CD4-positive, CD25-positive, alpha-beta regulatory T cell (primary cell): ENCODE measurements at regions not wholly inside any gene's neighbourhood (a gene's known extent, or its start where the extent isn't known, plus 50 kb on each side); places are given as distances from the start of the nearest gene placed in this dataset.

Source experiments
- ATAC-seq, 2 donors: fragments of 150-1000 bp; cut with Tn5 transposase; one replicate each; pipeline ENCODE4 v1.10.0; 2021; ENCODE audit warnings: low read depth in 2 of 2, moderate number of reproducible peaks in 2 of 2, moderate library complexity in 1 of 2
- DNase-seq, 3 donors: peaks; one replicate each; pipeline versions ENCODE4 v3.0.0 to v3.0.0-alpha.2; 2012 to 2022; ENCODE audit warnings: mixed read lengths in 1 of 3
- H3K27ac ChIP-seq: one replicate; pipeline ENCODE4 v1.7.0; 2013; ENCODE audit warnings: mild to moderate bottlenecking, low read length; ENCODE audit not compliant: insufficient read depth, poor library complexity, severe bottlenecking
- H3K27me3 ChIP-seq: one replicate; pipeline ENCODE4 v1.7.0; 2013; ENCODE audit warnings: low read length; ENCODE audit not compliant: control insufficient read depth, insufficient read depth
- H3K36me3 ChIP-seq: one replicate; pipeline ENCODE4 v1.7.0; 2013; ENCODE audit warnings: mild to moderate bottlenecking, low read length, moderate library complexity; ENCODE audit not compliant: control insufficient read depth, insufficient read depth
- H3K4me1 ChIP-seq: 2 replicates; pipeline ENCODE4 v1.7.0; 2013; ENCODE audit warnings: mild to moderate bottlenecking, low read length; ENCODE audit not compliant: insufficient read depth, control insufficient read depth, poor library complexity, severe bottlenecking
- H3K4me3 ChIP-seq: one replicate; pipeline ENCODE4 v1.7.0; 2013; ENCODE audit warnings: low read depth, mild to moderate bottlenecking, low read length, moderate library complexity
- H3K9me3 ChIP-seq, 2 experiments: 1 replicate in 1 of 2; 2 replicates in 1 of 2; pipeline ENCODE4 v1.7.0; 2013; ENCODE audit warnings: low read length in 2 of 2, mild to moderate bottlenecking in 1 of 2, moderate library complexity in 1 of 2; ENCODE audit not compliant: control insufficient read depth in 2 of 2
- H3K27ac Mint-ChIP-seq, 3 donors: one replicate each; pipeline ENCODE4 v1.8.0; 2020 to 2022; ENCODE audit warnings: mild to moderate bottlenecking in 3 of 3, mixed read lengths in 3 of 3, moderate library complexity in 2 of 3
- H3K27me3 Mint-ChIP-seq: one replicate; pipeline ENCODE4 v1.8.0; 2022; ENCODE audit warnings: mild to moderate bottlenecking, mixed read lengths
- H3K36me3 Mint-ChIP-seq: one replicate; pipeline ENCODE4 v1.8.0; 2020; ENCODE audit warnings: mixed read lengths
- H3K4me1 Mint-ChIP-seq, 4 donors: one replicate each; pipeline ENCODE4 v1.8.0; 2020 to 2022; ENCODE audit warnings: mixed read lengths in 4 of 4, mild to moderate bottlenecking in 1 of 4
- H3K4me3 Mint-ChIP-seq, 4 donors: one replicate each; pipeline ENCODE4 v1.8.0; 2020 to 2022; ENCODE audit warnings: mild to moderate bottlenecking in 4 of 4, mixed read lengths in 4 of 4, moderate library complexity in 3 of 4
- H3K9me3 Mint-ChIP-seq, 7 donors: one replicate each; pipeline ENCODE4 v1.8.0; 2020 to 2022; ENCODE audit warnings: mixed read lengths in 7 of 7, mild to moderate bottlenecking in 3 of 7, moderate library complexity in 2 of 7

DNA sequence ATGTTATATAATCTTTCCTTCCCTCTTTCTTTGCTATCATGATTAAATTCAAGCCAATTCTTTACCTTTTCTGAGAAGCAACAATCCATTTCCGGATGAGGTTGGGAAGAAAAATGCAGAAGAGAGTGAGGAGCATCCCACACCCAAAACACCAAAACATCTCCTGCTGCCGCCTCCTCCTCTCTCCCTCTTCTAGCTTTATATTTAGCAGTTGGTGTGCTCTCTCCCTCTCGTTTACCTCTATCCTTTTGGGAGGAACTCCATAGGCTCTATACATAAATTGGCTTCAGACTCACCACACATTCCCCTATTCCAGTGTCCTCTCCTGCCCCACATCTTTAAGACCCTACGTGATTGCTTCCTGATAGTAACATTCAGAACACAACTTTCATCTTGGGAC lies 332.2 kb upstream of the PLXNA2 start:
- H3K27me3 Mint-ChIP-seq, result no peaks in the 10 kb centered on the region

DNA sequence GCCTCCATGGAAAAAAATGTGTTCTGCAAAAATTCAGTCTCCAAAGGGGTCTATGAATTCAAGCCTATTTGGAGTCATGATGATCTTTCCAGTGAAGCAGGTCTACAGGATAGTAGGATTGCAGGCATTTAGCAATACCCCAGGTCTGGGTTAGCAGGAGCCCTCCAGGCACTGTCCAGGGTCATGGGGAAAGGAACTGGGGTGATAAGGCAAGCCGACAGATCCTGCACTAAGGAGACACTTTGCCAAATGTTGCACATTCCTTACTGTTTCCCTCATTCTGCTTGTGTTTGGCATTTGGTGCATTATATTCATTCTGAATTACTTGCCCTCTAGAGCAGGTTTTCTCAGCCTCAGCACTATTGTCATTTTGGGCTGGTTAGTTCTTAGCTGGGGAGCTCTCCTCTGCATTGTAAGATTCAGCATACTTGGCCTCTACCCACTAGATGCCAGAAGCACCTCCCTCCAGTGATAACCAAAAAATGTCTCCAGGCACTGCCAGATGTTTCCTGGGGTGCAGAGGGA lies 333.3 kb upstream of the PLXNA2 start:
- Mint-ChIP-seq H3K9me3 (no peaks in the 10 kb centered on the region), H3K4me1 (no peaks in the 10 kb centered on the region), H3K27me3 (no peaks in the 10 kb centered on the region), H3K36me3 (no peaks in the 10 kb centered on the region), H3K4me3 (no peak overlapping the region), H3K27ac (no peak overlapping the region)
- H3K36me3 ChIP-seq, result no peaks in the 10 kb centered on the region
- H3K27me3 ChIP-seq, result no peaks in the 10 kb centered on the region
- DNase-seq, result no peak
- H3K27ac ChIP-seq, result no peak overlapping the region
- no peaks in the 10 kb centered on the region for H3K9me3 ChIP-seq
- no peak for ATAC-seq
- H3K4me3 ChIP-seq, result no peak overlapping the region
- no peaks in the 10 kb centered on the region for H3K4me1 ChIP-seq

More for the DNA sequence above, 332.2 kb upstream of the PLXNA2 start:
- no peak for DNase-seq
- Mint-ChIP-seq H3K27ac (no peak overlapping the region), H3K4me3 (no peak overlapping the region), H3K4me1 (no peaks in the 10 kb centered on the region), H3K9me3 (no peaks in the 10 kb centered on the region), H3K36me3 (no peaks in the 10 kb centered on the region)
- Histone ChIP-seq H3K4me3 (no peak overlapping the region), H3K27ac (no peak overlapping the region), H3K36me3 (no peaks in the 10 kb centered on the region), H3K4me1 (no peaks in the 10 kb centered on the region), H3K9me3 (no peaks in the 10 kb centered on the region), H3K27me3 (no peaks in the 10 kb centered on the region)
- ATAC-seq, result no peak

DNA sequence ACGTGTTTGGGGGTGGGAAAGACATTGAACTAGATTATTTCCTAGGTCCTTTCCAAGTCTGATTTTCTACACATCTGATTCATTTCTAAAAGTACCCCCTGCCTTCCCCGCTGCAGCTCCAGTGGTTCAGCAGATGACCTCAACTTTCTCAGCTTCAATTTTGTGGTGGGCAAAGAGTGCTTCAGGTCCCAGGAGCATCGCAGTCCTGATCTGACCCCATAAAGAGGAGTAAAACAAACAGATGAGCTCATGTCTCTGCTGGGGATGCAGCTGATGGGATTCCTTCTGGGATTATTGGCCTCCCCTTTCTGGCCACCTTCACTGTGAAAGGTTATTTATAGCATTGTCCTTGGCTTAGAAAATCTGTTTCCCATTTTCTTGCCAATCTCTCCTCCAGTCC lies 337.0 kb upstream of the PLXNA2 start:
- H3K4me3 Mint-ChIP-seq, result no peak overlapping the region
- no peak for ATAC-seq
- H3K9me3 Mint-ChIP-seq, result no peaks in the 10 kb centered on the region
- Histone ChIP-seq H3K4me1 (no peaks in the 10 kb centered on the region), H3K27me3 (no peaks in the 10 kb centered on the region), H3K36me3 (no peaks in the 10 kb centered on the region), H3K9me3 (no peaks in the 10 kb centered on the region), H3K4me3 (no peak overlapping the region), H3K27ac (no peak overlapping the region)
- DNase-seq, result no peak
- H3K36me3 Mint-ChIP-seq, result no peaks in the 10 kb centered on the region
- H3K27ac Mint-ChIP-seq, result no peak overlapping the region
- no peaks in the 10 kb centered on the region for H3K4me1 Mint-ChIP-seq
- no peaks in the 10 kb centered on the region for H3K27me3 Mint-ChIP-seq

- Histone ChIP-seq H3K4me3 (no peak overlapping the region), H3K27ac (no peak overlapping the region), H3K9me3 (no peaks in the 10 kb centered on the region), H3K27me3 (no peaks in the 10 kb centered on the region), H3K36me3 (no peaks in the 10 kb centered on the region), H3K4me1 (no peaks in the 10 kb centered on the region)
- Mint-ChIP-seq H3K4me1 (no peaks in the 10 kb centered on the region), H3K27ac (no peak overlapping the region), H3K9me3 (peaks cover 0 to under 1% (median 0%) of the 10 kb centered on the region in 7 donors), H3K4me3 (no peak overlapping the region), H3K27me3 (no peaks in the 10 kb centered on the region), H3K36me3 (no peaks in the 10 kb centered on the region)
- ATAC-seq (no peak), DNase-seq (no peak)
Observed at GRCh38 chr1:208581667-208582066, 337.5 kb upstream of the PLXNA2 start.

DNA sequence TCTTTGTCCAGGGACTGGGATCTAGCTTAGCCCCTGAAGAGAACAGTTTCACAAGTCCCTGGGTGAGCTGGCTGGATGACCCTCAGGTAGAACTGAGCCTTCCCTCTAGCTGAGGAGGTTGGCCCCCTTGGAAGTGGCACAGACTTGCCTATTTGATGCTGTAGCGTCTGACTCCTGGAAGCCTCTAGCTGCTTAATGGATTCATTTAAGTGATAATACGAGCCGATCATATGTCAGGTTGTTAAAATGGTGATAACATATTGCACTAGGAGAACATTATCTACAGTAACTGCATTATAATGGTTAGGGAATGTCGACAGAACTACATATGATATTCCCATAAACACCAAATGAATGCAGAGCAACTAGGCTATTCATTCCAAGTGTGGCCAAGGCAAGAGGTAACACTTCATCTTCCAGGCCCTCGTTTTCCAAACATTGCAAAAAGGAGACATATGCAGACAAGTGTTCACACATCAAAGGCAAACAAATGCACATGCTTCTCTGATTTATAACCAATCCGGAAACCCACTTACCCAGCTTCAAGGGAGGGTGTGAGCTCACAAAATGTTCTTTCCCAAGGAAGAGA lies 340.1 kb upstream of the PLXNA2 start:
- H3K4me3 Mint-ChIP-seq, result no peak overlapping the region
- no peaks in the 10 kb centered on the region for H3K4me1 ChIP-seq
- no peaks in the 10 kb centered on the region for H3K27me3 Mint-ChIP-seq
- no peaks in the 10 kb centered on the region for H3K27me3 ChIP-seq
- no peak overlapping the region for H3K4me3 ChIP-seq
- no peaks in the 10 kb centered on the region for H3K4me1 Mint-ChIP-seq
- no peak overlapping the region for H3K27ac ChIP-seq
- H3K36me3 ChIP-seq, result no peaks in the 10 kb centered on the region
- no peak for DNase-seq
- ATAC-seq, result no peak
- peaks cover 0 to 4% (median 0%) of the 10 kb centered on the region in 7 donors for H3K9me3 Mint-ChIP-seq
- H3K27ac Mint-ChIP-seq, result no peak overlapping the region
- H3K9me3 ChIP-seq, result no peaks in the 10 kb centered on the region
- no peaks in the 10 kb centered on the region for H3K36me3 Mint-ChIP-seq

DNA sequence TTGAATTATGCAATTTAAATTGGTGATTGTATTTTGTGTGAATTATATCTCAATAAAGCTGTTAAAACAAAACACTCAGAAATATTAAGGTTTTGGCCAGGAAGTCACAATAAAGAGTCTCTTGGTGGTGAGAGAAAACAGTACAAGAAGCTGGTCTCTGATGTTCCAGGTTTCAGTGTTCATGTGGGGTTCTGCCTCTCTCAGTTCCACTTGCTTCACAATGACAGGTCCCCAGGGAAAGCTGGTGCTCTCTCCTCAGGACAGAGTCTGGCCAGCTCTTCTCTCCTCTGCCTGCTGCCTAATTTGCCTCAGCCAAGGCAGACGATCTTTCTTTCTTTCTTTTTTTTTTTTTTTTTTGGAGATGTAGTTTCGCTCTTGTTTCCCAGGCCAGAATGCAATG lies 342.9 kb upstream of the PLXNA2 start:
- Mint-ChIP-seq H3K36me3 (no peaks in the 10 kb centered on the region), H3K27ac (no peak overlapping the region)

DNA sequence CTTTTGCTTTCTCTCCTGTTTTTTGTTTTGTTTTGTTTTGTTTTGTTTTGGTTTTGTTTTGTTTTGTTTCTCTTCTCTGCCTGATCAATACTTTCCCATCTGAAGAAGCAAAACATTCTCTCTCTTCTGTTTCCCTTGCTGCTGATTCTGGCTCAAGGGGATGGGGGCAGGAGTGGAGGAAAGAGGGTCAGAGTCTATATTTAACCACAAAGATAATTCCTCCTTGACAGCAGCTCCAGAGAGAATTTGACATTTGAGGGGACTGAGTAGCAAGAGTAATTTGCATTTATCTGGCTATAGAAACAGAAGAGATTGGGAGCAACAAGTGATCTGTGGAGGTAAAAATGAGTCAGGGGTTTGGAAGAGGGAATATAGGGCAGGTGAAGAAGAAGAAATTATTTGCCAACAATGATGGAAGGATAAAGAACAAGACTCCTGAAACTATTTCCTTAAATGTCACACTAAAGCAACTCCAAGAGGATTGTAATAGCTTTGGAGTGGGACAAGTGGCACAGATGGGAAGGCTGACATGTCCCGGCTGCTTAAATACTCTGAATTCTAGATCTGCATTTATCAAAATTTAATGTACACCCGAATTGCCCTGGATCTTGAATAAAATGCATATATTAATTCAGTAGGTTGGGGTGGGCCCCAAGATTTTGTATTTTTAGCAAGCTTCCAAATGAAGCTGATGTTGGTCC lies 349.3 kb upstream of the PLXNA2 start:
- Histone ChIP-seq H3K36me3 (no peaks in the 10 kb centered on the region), H3K4me1 (no peaks in the 10 kb centered on the region), H3K27ac (no peak overlapping the region), H3K9me3 (no peaks in the 10 kb centered on the region), H3K4me3 (no peak overlapping the region), H3K27me3 (no peaks in the 10 kb centered on the region)
- peaks cover 5% of the 10 kb centered on the region for H3K27me3 Mint-ChIP-seq
- DNase-seq, result no peak
- H3K36me3 Mint-ChIP-seq, result no peaks in the 10 kb centered on the region
- H3K4me1 Mint-ChIP-seq, result no peaks in the 10 kb centered on the region
- ATAC-seq, result no peak
- no peak overlapping the region for H3K4me3 Mint-ChIP-seq
- H3K27ac Mint-ChIP-seq, result no peak overlapping the region
- H3K9me3 Mint-ChIP-seq, result peaks cover 0 to 3% (median 0%) of the 10 kb centered on the region in 7 donors

More for the DNA sequence above, 342.9 kb upstream of the PLXNA2 start:
- ATAC-seq (no peak), DNase-seq (no peak)
- Histone ChIP-seq H3K36me3 (no peaks in the 10 kb centered on the region), H3K4me1 (no peaks in the 10 kb centered on the region), H3K27ac (no peak overlapping the region), H3K9me3 (no peaks in the 10 kb centered on the region), H3K4me3 (no peak overlapping the region), H3K27me3 (no peaks in the 10 kb centered on the region)
- Mint-ChIP-seq H3K4me3 (no peak overlapping the region), H3K9me3 (peaks cover 0 to 4% (median 0%) of the 10 kb centered on the region in 7 donors), H3K27me3 (no peaks in the 10 kb centered on the region), H3K4me1 (no peaks in the 10 kb centered on the region)

- Mint-ChIP-seq H3K9me3 (peaks cover 0 to 3% (median 0%) of the 10 kb centered on the region in 7 donors), H3K27ac (no peak overlapping the region), H3K4me3 (no peak overlapping the region), H3K36me3 (no peaks in the 10 kb centered on the region), H3K4me1 (no peaks in the 10 kb centered on the region), H3K27me3 (peaks cover 5% of the 10 kb centered on the region)
- no peak for DNase-seq
- ATAC-seq, result no peak
- Histone ChIP-seq H3K36me3 (no peaks in the 10 kb centered on the region), H3K27ac (no peak overlapping the region), H3K4me1 (no peaks in the 10 kb centered on the region), H3K27me3 (no peaks in the 10 kb centered on the region), H3K4me3 (no peak overlapping the region), H3K9me3 (no peaks in the 10 kb centered on the region)
Observed at GRCh38 chr1:208595236-208595635, 351.1 kb upstream of the PLXNA2 start.
